ENCODE measurements at regions not wholly inside any gene's neighbourhood (a gene's known extent, or its start where the extent isn't known, plus 50 kb on each side); places are given as distances from the start of the nearest gene placed in this dataset.

DNA sequence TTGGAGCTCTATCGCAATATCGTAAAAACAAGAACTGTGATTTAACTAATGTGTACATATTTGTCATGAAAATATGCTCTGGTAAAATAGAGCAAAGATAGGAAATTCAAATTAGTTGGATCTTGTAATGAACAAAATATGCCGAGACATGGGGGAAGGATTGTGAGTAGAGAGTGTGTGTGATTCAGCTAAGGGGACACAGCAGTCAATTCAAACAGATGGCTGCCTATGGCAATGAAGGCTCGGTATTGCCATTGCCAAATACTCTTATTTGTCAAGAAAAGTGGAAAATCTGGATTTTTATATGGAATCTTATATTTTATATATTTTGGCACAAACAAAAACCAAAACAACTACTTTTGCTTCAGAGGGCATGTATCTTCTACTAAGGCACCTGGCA lies 227.3 kb upstream of the BCHE start:
- H3K27me3 ChIP-seq = no peaks in the 10 kb centered on the region
- intact Hi-C loops (cut with DNase I) = no loop called here
- H3K9me3 ChIP-seq = peaks cover 0 to 4% (median 0%) of the 10 kb centered on the region in 3 donors
- no peak for TF ChIP-seq POLR2A (IDR thresholded peaks at IDR 0.05)
- H3K4me3 ChIP-seq = no peak overlapping the region
- WGBS, 2 donors = 64% methylated on average over 4 of the region's 4 CpGs
- no peak overlapping the region for H3K27ac ChIP-seq
- H3K36me3 ChIP-seq (replicated peaks in 1 of 2; ENCODE audit: insufficient read depth in 1 of 2, low read depth in 2 of 2) = no peaks in the 10 kb centered on the region
- ATAC-seq = no peak
- no peaks in the 10 kb centered on the region for H3K4me1 ChIP-seq
- DNase-seq = no peak

DNA sequence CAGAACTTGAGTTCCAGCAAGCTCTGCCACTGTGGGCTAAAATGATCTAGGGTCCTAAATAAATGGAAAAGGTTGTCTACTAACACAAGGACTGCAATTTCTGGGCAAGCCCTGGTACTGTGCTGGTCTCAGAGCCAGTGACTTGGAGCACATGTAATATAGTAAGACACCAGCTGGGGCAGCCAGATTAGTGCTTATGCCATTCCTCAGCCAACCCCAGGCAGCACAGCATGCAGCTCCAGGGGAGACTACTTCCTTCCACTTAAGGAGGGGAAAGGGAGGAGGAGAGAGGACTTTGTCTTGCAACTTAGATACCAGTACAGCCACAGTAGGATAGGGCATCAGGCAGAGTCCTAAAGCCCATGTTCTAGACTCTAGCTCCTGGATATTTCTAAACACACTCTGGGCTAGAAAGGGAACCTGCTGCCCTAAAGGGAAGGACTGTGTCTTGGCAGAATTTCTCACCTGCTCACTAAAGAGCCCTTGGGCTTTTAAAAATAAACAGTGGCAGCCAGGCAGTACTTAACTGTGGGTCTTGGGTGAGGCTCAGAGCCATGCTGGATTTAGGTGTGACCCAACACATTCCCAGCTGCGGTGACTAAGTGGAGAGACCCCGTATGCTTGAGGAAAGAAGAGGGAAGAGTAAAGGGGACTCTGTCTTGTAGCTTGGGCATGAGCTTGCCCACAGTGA lies 223.7 kb upstream of the BCHE start:
- H3K4me1 ChIP-seq = no peaks in the 10 kb centered on the region
- no peak overlapping the region for H3K27ac ChIP-seq
- no peaks in the 10 kb centered on the region for H3K27me3 ChIP-seq
- H3K9me3 ChIP-seq = peaks cover 0 to 4% (median 0%) of the 10 kb centered on the region in 3 donors
- no peak for TF ChIP-seq POLR2A (IDR thresholded peaks at IDR 0.05)
- TF ChIP-seq, protein P1, sequence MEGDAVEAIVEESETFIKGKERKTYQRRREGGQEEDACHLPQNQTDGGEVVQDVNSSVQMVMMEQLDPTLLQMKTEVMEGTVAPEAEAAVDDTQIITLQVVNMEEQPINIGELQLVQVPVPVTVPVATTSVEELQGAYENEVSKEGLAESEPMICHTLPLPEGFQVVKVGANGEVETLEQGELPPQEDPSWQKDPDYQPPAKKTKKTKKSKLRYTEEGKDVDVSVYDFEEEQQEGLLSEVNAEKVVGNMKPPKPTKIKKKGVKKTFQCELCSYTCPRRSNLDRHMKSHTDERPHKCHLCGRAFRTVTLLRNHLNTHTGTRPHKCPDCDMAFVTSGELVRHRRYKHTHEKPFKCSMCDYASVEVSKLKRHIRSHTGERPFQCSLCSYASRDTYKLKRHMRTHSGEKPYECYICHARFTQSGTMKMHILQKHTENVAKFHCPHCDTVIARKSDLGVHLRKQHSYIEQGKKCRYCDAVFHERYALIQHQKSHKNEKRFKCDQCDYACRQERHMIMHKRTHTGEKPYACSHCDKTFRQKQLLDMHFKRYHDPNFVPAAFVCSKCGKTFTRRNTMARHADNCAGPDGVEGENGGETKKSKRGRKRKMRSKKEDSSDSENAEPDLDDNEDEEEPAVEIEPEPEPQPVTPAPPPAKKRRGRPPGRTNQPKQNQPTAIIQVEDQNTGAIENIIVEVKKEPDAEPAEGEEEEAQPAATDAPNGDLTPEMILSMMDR (IDR thresholded peaks at IDR 0.05) = no peak
- H3K4me3 ChIP-seq = no peak overlapping the region
- ATAC-seq (no peak), DNase-seq (no peak)
- intact Hi-C loops (cut with DNase I) = no loop called here
- H3K36me3 ChIP-seq (replicated peaks in 1 of 2; ENCODE audit: insufficient read depth in 1 of 2, low read depth in 2 of 2) = no peaks in the 10 kb centered on the region
- WGBS, 2 donors = 80 to 83% methylated on average over 2 of the region's 2 CpGs

DNA sequence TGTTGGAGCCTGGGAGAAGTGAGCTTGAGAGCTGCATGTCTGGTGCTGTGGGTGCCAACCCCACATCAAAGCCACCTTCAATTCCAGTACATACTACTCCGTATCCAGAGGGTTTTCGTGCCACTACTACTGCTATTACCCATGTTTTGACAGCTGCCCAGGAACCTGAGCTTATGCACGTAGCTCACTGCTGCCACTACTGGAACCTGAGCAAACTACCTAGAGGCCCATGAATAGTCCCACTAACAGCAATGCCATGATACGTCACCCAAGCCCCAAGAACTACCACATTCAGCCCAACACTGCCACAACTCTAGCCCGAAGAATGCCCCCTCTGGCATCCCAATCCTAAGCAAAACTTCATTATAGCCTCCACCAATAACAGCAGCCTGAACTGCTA lies 215.2 kb upstream of the BCHE start:
- DNase-seq (no peak), ATAC-seq (no peak)
- H3K27me3 ChIP-seq = no peaks in the 10 kb centered on the region
- TF ChIP-seq, protein P1 (IDR thresholded peaks at IDR 0.05) = no peak
- no peak for TF ChIP-seq POLR2A (IDR thresholded peaks at IDR 0.05)
- no peaks in the 10 kb centered on the region for H3K36me3 ChIP-seq (replicated peaks in 1 of 2; ENCODE audit: insufficient read depth in 1 of 2, low read depth in 2 of 2)
- 44 to 53% methylated on average over 5 of the region's 5 CpGs for WGBS, 2 donors
- H3K4me1 ChIP-seq = no peaks in the 10 kb centered on the region
- H3K4me3 ChIP-seq = no peak overlapping the region
- no peak overlapping the region for H3K27ac ChIP-seq
- intact Hi-C loops (cut with DNase I) = no loop called here
- no peaks in the 10 kb centered on the region for H3K9me3 ChIP-seq

DNA sequence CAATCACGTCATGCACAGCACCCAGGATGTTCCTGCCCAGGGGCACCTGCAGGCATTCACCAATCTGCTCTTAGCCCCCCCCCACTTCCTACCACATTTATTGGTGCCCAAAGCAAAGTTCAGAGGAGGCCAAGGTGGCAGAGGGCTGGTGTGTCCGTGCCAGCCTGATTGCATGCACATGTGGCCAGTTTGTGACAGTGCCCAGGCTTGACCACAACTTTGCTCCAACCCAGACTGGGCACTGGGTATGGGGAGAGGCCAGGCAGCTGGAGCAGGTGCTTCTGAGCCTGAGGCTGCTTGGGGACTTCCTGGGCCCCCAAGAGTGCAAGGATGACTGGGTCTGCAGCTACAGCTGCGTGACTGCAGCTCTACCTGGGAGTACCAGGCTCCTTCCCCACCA lies 192.3 kb upstream of the BCHE start:
- intact Hi-C loops (cut with DNase I) = no loop called here
- ATAC-seq (no peak), DNase-seq (no peak)
- H3K27me3 ChIP-seq = no peaks in the 10 kb centered on the region
- H3K9me3 ChIP-seq = no peaks in the 10 kb centered on the region
- 49 to 60% methylated on average over 2 to 3 of the region's 3 CpGs for WGBS, 2 donors
- no peak overlapping the region for H3K4me3 ChIP-seq
- H3K36me3 ChIP-seq (replicated peaks in 1 of 2; ENCODE audit: insufficient read depth in 1 of 2, low read depth in 2 of 2) = no peaks in the 10 kb centered on the region
- TF ChIP-seq, protein P1 (IDR thresholded peaks at IDR 0.05) = no peak
- no peak for TF ChIP-seq POLR2A (IDR thresholded peaks at IDR 0.05)
- no peak overlapping the region for H3K27ac ChIP-seq
- H3K4me1 ChIP-seq = no peaks in the 10 kb centered on the region

DNA sequence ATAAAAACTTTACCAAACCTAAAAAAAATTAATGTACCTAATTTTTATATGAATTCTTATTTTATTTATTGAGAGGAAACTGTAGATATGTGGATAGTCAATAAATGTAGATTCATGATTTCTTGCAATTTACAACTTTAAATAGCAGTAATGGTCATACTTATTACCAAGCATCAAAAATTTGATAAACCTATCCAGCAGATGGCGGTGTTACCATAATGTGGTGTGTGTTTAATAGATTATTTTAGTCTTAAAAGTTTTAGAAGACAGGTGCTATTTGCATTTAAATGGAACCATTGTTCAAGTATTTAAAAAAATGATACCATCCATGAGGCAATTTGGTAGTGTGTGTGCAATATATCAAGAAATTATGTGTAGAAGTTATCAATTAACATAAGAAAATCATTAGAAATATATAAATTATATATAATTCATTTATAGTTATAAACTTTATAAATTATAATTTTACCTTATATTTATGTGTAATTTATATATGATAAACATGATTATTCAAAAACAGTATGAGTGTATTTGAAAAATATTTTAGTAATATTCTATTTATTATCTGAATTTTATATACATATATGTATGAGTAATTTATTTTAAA lies 176.0 kb upstream of the BCHE start:
- Histone ChIP-seq H3K9me3 (no peaks in the 10 kb centered on the region), H3K27me3 (no peaks in the 10 kb centered on the region), H3K4me3 (no peak overlapping the region), H3K4me1 (no peaks in the 10 kb centered on the region), H3K36me3 (replicated peaks in 1 of 2; ENCODE audit: insufficient read depth in 1 of 2, low read depth in 2 of 2) (no peaks in the 10 kb centered on the region), H3K27ac (no peak overlapping the region)
- no peak for TF ChIP-seq POLR2A (IDR thresholded peaks at IDR 0.05)
- TF ChIP-seq, protein P1 (IDR thresholded peaks at IDR 0.05) = peak in 6 of 7 experiments; percentile 39 to 56 (median 50)
- peak in 1 of 4 donors; percentile 25 for DNase-seq
- WGBS, 2 donors = 0 to 9% methylated on average over 1 of the region's 1 CpG
- intact Hi-C loops (cut with DNase I) = loop anchor here (10.0 kb wide), 1 partner anchor 1022 kb away; no protein-coding TSS in a partner anchor
- ATAC-seq = no peak

Data from body of pancreas (tissue), 4 donors.